LNCAP (cell line): ENCODE measurements at regions not wholly inside any gene's neighbourhood (a gene's known extent, or its start where the extent isn't known, plus 50 kb on each side); places are given as distances from the start of the nearest gene placed in this dataset.

Experiments
- TF ChIP-seq, protein P1 (sequence below): fragments of 450-650 bp; IDR thresholded peaks from 2 replicates; pipeline ENCODE4 v1.5.1; 2017; ENCODE audit warnings: mild to moderate bottlenecking

DNA sequence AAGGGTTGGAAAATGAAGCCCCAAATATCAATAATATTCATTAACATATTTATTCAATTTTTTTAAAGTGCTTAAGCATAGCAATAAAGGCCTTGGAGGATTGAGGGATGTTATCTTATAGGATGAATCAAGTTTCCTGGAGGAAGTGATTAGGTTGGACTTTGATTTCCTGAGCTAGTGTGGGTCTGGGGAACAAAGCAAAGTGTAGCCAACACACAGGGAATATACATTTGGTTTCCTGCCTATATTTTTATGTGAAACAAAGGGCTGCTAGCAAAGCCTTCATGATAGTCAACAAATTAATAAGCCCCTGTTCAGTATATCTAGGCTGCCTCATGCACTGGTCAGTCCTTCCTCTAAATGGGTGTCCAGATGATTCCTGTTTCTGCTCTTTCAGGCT, 261.1 kb upstream of the IL12A start:
- TF ChIP-seq, protein P1, sequence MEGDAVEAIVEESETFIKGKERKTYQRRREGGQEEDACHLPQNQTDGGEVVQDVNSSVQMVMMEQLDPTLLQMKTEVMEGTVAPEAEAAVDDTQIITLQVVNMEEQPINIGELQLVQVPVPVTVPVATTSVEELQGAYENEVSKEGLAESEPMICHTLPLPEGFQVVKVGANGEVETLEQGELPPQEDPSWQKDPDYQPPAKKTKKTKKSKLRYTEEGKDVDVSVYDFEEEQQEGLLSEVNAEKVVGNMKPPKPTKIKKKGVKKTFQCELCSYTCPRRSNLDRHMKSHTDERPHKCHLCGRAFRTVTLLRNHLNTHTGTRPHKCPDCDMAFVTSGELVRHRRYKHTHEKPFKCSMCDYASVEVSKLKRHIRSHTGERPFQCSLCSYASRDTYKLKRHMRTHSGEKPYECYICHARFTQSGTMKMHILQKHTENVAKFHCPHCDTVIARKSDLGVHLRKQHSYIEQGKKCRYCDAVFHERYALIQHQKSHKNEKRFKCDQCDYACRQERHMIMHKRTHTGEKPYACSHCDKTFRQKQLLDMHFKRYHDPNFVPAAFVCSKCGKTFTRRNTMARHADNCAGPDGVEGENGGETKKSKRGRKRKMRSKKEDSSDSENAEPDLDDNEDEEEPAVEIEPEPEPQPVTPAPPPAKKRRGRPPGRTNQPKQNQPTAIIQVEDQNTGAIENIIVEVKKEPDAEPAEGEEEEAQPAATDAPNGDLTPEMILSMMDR = no peak

DNA sequence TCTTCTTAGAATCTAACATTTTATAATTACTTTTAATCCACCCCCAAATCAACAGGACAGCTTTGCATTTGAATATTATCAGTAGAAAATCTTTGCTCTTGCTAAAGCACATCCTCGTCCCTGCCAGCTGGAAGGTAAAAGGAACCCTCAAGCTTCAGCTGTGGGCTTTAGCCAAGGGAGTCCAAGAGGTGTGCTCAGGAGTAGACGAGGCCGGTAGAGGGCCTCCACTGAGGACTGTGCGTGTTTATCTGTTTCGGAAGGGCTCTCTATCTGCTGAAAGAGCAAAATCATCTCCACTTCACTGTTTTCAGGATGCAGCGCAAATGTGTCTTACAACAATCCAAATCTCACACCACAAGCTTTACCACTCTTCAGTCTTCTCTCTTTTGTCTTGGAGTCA, 257.4 kb upstream of the IL12A start:
- TF ChIP-seq, protein P1 = no peak

DNA sequence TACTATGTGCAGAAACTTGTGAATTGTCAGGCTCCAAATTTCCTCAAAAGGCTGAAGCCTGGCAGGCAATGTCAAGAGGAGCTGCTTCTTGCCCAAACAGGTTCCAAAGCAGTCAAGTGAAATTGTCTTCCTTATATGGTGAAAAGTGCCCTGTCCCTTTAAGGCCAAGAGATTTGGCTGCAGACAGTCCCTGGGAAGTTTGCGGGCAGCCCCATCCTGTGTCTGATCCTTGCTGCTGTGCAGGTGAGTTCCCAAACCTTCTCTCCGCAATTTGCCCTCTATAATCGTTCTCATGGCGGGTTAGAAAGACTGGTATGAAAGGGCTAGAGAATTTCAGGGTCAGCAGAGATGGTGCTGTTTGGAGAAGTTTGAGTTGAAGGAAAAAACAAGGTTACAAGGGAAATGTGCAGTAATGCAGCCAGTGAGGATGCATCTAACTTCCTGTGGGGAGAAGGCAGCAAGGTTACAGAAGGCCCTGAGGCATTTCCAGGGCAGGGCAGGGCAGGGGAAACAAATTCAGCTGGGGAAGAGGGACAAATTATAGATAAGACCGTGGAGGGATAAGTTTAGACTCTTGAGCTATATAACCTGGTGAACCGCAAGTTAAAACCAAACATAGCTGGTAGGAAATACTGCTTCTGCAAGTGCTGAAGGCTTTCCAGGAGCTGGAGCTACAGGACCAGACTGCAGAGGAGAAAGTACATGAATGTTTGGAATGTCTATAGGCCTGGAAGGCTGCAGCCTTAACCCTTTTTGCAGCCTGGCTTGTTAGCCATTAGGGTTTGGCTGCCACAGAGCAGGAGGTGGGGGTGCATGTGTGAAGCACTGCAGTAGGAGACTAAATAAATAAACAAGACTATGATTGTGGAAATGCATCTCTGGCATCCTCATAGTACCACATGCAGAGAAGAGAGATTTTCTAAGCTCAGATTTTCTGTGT, 256.2 kb upstream of the IL12A start:
- TF ChIP-seq, protein P1 = no peak

DNA sequence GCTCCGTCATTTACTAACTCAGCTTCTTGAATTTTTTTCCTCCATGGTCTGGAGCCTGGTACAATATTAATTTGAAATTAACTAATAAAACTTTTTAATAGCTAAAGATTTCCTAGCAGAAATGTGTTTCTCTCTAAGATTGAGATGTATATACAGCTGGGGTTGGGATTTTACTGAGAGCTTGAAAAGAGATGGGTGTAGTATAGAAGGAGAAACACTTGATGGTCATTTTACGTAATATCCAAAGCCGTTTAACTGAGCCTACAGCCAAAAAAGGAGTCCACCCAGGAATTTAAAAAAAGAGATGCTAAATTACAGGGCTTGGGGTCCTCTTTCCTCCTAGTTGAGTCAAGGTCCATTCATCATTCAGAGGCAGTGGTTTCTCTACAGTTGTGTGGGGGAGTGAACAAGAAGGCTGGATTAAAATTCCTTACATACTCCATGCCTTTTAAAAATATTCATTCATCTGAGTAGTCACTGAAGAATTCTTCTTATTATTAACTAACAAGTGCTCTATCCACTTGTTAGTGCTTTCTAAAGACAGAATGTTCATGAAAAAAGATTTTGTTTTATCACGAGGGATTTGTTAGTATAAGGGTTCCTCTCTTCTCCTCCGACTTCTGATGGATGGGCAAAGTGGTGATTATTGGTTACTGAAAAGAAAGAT, 255.3 kb upstream of the IL12A start:
- TF ChIP-seq, protein P1 = no peak

DNA sequence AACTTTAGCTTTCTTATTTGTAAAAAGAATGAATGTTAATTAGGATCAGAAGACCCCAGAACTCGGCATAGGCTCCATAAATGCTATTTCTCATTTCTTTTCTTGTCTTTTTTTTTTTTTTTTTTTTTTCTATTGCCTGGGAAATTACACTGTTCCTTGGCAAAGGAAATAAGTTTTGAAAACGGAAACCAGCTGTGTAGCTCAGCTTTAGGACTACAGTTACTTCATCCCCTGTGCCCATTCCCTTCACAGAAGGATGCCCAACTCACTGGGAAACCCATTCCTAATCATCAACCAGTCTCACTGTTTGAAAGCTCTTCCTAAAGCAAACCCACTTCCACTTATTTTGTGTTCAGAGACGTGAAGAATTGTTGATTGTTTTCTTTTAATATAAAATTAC, 254.0 kb upstream of the IL12A start:
- TF ChIP-seq, protein P1 = no peak

DNA sequence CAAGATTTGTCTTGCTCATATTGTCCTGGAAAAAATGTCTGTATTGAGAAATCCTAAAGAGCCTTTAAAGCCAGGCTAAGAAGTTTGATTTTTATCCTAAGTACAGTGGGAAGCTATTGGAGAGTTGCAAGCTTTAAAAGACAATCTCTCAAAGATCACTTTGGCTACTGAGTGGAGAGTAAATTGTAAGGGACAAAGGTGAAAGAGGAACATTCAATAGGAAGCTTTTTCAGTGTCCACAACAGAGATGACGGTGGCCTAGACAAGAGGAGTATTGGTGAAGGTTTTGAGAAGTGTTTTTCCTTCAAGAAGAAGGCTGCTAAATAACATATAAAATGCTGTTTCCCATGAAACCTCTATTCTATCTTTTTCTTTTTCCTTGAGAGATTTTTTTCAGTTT, 249.5 kb upstream of the IL12A start:
- TF ChIP-seq, protein P1 = no peak

DNA sequence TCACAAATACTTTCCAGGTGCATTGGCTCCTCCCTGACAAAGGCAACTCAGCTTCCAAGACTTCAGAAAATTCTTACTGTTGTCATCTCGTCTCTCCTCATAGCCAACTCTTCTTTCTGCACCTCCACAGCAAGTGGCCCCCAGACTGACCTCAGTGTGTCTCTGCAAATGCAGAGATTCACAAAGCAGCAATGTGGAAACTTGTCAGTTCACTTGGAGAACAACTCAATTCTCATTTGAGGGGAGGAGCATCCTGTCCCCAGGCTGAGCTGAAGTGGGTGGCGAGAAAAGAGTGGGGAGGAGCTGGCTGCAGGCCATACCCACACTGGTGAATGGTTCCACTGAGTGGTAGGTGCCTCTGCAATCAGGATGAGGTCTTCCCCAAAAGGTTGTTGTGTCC, 248.7 kb upstream of the IL12A start:
- TF ChIP-seq, protein P1 = no peak
